HG02588 (cell line): ENCODE measurements at regions not wholly inside any gene's neighbourhood (a gene's known extent, or its start where the extent isn't known, plus 50 kb on each side); places are given as distances from the start of the nearest gene placed in this dataset.

Source experiments
- ATAC-seq: cut with Tn5 transposase; IDR thresholded peaks from one replicate; pipeline ENCODE4 v1.9.1; 2021; ENCODE audit warnings: mild to moderate bottlenecking, moderate library complexity; ENCODE audit not compliant: unreplicated experiment

GRCh38 chr6:40803897-40804702 is 216.9 kb upstream of the LRFN2 start:
- no peak for ATAC-seq

GRCh38 chr6:40802481-40802880 is 215.3 kb upstream of the LRFN2 start:
- no peak for ATAC-seq

- no peak for ATAC-seq
Observed at GRCh38 chr6:40799296-40800140, 212.4 kb upstream of the LRFN2 start.

GRCh38 chr6:40798069-40798770 is 211.1 kb upstream of the LRFN2 start:
- ATAC-seq, result no peak

- no peak for ATAC-seq
Observed at GRCh38 chr6:40796260-40797221, 209.4 kb upstream of the LRFN2 start.

GRCh38 chr6:40794586-40794985 is 207.4 kb upstream of the LRFN2 start:
- ATAC-seq, result no peak

GRCh38 chr6:40792183-40792582 is 205.0 kb upstream of the LRFN2 start:
- no peak for ATAC-seq

GRCh38 chr6:40791004-40791403 is 203.8 kb upstream of the LRFN2 start:
- ATAC-seq, result no peak

GRCh38 chr6:40788661-40789655 is 201.8 kb upstream of the LRFN2 start:
- ATAC-seq, result no peak

GRCh38 chr6:40782355-40782754 is 195.2 kb upstream of the LRFN2 start:
- ATAC-seq, result no peak

- no peak for ATAC-seq
Observed at GRCh38 chr6:40780637-40781036, 193.5 kb upstream of the LRFN2 start.

- ATAC-seq, result no peak
Observed at GRCh38 chr6:40779409-40779808, 192.2 kb upstream of the LRFN2 start.

GRCh38 chr6:40778918-40779317 is 191.8 kb upstream of the LRFN2 start:
- ATAC-seq, result no peak

- no peak for ATAC-seq
Observed at GRCh38 chr6:40778196-40778595, 191.0 kb upstream of the LRFN2 start.

- no peak for ATAC-seq
Observed at GRCh38 chr6:40774932-40775331, 187.8 kb upstream of the LRFN2 start.

GRCh38 chr6:40770794-40771193 is 183.6 kb upstream of the LRFN2 start:
- no peak for ATAC-seq

GRCh38 chr6:40764726-40765125 is 177.6 kb upstream of the LRFN2 start:
- ATAC-seq, result no peak

- ATAC-seq, result no peak
Observed at GRCh38 chr6:40762981-40763380, 175.8 kb upstream of the LRFN2 start.

GRCh38 chr6:40760887-40761286 is 173.7 kb upstream of the LRFN2 start:
- ATAC-seq, result no peak
